VCaP (cell line): ENCODE measurements at regions not wholly inside any gene's neighbourhood (a gene's known extent, or its start where the extent isn't known, plus 50 kb on each side); places are given as distances from the start of the nearest gene placed in this dataset.

Experiments
- H3K27ac ChIP-seq: fragments of 450-650 bp; 2 replicates; pipeline ENCODE4 v1.5.1; 2017
- CTCF ChIP-seq: fragments of 450-650 bp; conservative IDR thresholded peaks from 2 replicates; pipeline ENCODE4 v1.5.1; 2017; ENCODE audit warnings: mild to moderate bottlenecking, moderate library complexity

GRCh38 chr1:219042769-219043168 lies 130.9 kb upstream of the LYPLAL1 start:
- no peak overlapping the region for H3K27ac ChIP-seq
- no peak for TF ChIP-seq CTCF

GRCh38 chr1:219045246-219045645 lies 128.4 kb upstream of the LYPLAL1 start:
- no peak overlapping the region for H3K27ac ChIP-seq
- no peak for TF ChIP-seq CTCF

- H3K27ac ChIP-seq = no peak overlapping the region
- no peak for TF ChIP-seq CTCF
Observed at GRCh38 chr1:219049501-219049900, 124.2 kb upstream of the LYPLAL1 start.

- TF ChIP-seq CTCF = no peak
Observed at GRCh38 chr1:219050086-219050821, 123.4 kb upstream of the LYPLAL1 start.

GRCh38 chr1:219050822-219051125 lies 122.9 kb upstream of the LYPLAL1 start:
- no peak overlapping the region for H3K27ac ChIP-seq
- TF ChIP-seq CTCF = no peak

More at GRCh38 chr1:219050086-219050821, 123.4 kb upstream of the LYPLAL1 start:
- no peak overlapping the region for H3K27ac ChIP-seq

- no peak for TF ChIP-seq CTCF
- H3K27ac ChIP-seq = no peak overlapping the region
Observed at GRCh38 chr1:219051547-219051946, 122.1 kb upstream of the LYPLAL1 start.

- TF ChIP-seq CTCF = no peak
- H3K27ac ChIP-seq = no peak overlapping the region
Observed at GRCh38 chr1:219058891-219059820, 114.5 kb upstream of the LYPLAL1 start.
